GM18507 (cell line): ENCODE measurements at regions not wholly inside any gene's neighbourhood (a gene's known extent, or its start where the extent isn't known, plus 50 kb on each side); places are given as distances from the start of the nearest gene placed in this dataset.

ENCODE experiments used
- DNase-seq: peaks from one replicate; pipeline ENCODE4 v3.0.0; 2011; ENCODE audit warnings: low read depth; ENCODE audit not compliant: insufficient read length; ENCODE audit errors: extremely low spot score
- FAIRE-seq: peaks from 2 replicates; lab custom pipeline; 2011; peaks lifted over from hg19 to GRCh38; lab: Jason Lieb, UNC

DNA sequence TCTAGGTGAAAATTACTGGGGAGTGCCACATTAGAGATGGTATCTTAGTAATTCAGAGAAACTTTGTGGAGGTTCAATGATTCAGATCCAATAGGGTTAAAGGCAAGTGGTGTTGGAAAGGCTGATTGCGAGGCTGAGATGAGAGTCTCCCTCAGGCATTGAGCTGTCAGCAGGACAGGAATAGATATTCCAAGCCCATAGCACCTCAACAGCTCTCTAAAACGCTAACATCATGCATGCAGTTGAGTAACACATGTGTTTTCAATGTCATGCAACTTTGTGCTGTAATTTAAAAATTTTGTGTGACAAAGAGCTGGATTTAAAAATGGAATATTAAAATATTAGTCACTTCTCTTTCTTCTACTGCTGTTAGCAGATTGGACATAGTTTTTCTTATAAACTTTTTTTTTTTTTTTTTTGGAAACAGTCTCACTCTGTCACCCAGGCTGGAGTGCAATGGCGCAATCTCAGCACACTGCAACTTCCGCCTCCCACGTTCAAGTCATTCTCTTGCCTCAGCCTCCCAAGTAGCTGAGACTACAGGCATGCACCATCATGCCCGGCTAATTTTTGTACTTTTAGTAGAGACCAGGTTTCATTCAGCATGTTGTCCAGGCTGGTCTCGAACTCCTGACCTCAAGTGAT lies 173.5 kb upstream of the C1QTNF7 start:
- DNase-seq (no peak), FAIRE-seq (no peak)

DNA sequence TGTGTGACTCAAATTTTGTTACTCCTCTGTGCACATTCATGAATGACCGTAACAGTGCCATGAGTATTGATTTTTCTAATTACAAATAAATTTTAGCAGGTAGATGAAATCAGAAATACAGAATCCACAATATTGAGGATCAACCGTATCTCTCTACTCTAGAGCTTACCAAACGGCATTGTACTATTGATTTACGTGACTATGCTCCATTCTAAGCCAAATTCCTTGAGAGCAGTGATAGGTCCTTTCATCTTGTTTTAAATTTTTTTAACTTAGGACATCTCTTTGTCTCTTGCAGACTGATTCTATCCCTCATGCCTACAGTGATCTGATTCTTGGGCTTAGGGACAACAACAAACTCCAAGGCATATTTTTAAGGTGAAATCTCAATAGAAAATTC lies 172.3 kb upstream of the C1QTNF7 start:
- no peak for FAIRE-seq
- no peak for DNase-seq

GRCh38 chr4:15260758-15261157 lies 167.1 kb upstream of the C1QTNF7 start:
- no peak for FAIRE-seq
- DNase-seq = no peak

GRCh38 chr4:15262396-15262795 lies 165.4 kb upstream of the C1QTNF7 start:
- FAIRE-seq = no peak
- no peak for DNase-seq

DNA sequence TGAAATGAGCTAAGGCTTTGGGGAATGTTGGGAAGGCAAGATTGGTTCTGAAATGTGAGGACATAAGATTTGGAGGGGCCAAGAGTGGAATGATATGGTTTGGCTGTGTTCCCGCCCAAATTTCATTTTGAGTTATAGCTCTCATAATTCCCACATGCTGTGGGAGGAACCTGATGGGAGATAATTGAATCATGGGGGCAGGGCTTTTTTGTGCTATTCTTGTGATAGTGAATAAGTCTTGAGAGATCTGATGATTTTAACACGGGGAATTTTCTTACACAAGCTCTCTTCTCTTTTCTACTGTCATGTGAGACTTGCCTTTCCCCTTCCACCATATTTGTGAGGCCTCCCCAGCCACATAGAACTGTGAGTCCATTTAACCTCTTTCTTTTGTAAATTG lies 157.6 kb upstream of the C1QTNF7 start:
- no peak for DNase-seq

DNA sequence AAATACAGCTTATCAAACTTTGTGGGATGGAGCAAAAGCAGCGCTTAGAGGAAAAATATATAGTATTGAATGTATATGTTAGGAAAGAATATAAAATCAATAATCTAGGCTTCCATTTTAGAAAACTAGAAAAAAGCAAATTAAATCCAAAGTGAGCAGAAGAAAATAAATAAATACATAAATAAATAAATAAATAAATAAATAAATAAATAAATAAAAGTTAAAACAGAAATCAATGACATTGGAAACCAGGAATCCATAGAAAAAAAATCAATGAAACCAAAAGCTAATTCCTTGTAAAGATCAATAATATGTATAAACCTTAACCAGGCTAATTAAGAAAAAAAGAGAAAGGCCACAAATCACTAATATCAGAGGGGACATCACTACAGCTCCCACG lies 141.8 kb upstream of the C1QTNF7 start:
- DNase-seq (no peak), FAIRE-seq (no peak)

More for the DNA sequence above, 157.6 kb upstream of the C1QTNF7 start:
- FAIRE-seq = no peak

GRCh38 chr4:15291122-15291521 lies 136.7 kb upstream of the C1QTNF7 start:
- no peak for FAIRE-seq
- no peak for DNase-seq

- FAIRE-seq = no peak
- DNase-seq = no peak
Observed at GRCh38 chr4:15293711-15294110, 134.1 kb upstream of the C1QTNF7 start.

GRCh38 chr4:15294202-15294601 lies 133.6 kb upstream of the C1QTNF7 start:
- FAIRE-seq (no peak), DNase-seq (no peak)

DNA sequence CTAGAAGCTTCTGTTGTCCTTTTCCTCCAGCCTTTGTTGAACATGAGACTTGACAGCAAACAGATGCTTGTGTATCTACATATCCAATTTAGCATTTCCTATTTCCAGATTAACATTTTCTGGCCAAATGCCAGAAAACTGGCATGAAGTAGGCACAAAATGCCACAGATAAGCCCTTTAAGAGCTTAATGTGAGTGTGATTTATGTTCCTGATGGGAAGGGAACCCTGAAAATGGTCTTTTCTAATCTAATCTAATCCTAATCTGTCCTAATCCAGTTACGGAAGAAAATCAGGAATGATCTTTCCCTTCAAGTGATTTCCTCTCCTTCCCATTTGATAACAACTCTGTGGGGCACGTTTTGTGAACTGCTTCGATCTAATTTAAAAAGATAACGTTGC lies 133.0 kb upstream of the C1QTNF7 start:
- no peak for DNase-seq
- no peak for FAIRE-seq

- DNase-seq (no peak), FAIRE-seq (no peak)
Observed at GRCh38 chr4:15295421-15296162, 132.2 kb upstream of the C1QTNF7 start.

DNA sequence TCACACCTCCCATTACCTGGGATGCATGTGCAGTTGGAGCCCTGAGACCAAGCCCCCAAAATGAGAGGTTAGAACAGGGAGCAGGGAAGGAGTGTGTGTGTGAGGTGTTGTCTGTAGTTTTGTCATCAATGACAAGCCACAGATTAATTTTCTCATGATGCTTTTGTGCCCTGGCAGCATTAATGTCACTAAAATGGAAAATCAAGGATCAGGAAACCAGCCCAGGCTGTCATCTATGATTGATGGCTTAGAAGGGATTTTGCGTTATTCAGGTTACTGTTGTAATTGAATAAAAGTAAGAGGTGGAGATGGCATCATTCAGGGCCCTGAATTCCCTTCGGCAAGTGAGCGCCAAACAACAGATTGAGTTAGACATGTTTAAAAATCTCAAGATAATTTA lies 130.5 kb upstream of the C1QTNF7 start:
- FAIRE-seq (no peak), DNase-seq (no peak)

DNA sequence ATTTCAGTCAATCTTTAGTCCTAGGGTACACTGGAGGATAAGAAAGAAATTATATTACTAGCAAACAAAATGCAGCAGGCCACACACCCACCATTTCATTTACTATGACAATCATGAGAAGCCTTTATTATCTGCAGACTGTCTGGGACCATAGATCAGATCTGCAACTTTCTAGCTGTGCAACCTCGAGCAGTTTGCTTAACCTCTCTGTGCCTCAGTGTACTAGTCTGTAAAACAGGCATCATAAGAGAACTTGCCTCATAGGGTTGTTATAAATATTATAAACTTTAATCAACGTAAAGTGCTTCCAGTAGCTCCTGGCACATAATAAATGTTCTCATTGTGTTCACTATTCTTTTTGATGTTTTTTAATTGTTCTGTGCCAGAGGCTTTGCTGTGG lies 128.2 kb upstream of the C1QTNF7 start:
- no peak for FAIRE-seq
- no peak for DNase-seq

DNA sequence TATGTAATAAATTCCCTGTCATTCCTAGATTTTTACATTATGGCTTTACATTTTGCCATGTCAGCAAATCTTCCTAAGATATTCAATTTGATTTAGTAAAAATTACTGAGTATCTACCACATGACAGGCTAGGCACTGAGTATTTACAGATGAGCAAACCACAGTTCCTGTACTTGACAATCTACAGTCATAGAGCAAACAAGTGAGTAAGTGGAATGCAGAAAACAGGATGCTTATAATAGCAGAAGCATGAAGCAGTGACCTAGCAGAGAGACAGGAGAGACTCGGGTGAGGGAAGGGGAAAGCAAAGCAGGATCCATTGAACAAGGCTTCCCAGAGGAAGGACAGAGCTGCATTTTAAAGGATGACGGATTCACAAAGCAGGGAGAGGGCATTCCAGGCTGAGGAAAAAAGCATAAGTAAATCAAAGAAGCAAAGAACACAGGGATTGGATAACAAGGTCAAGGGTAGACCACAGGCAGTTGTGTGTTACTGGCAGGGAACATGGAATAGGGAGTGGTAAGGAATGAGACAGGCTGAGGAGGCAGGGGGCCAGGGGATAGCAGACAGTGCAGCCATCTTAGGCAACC lies 124.7 kb upstream of the C1QTNF7 start:
- no peak for DNase-seq
- FAIRE-seq = no peak

GRCh38 chr4:15314974-15315373 lies 112.9 kb upstream of the C1QTNF7 start:
- FAIRE-seq (no peak), DNase-seq (no peak)

GRCh38 chr4:15317246-15317645 lies 110.6 kb upstream of the C1QTNF7 start:
- no peak for FAIRE-seq
- no peak for DNase-seq

- no peak for FAIRE-seq
- no peak for DNase-seq
Observed at GRCh38 chr4:15318621-15319348, 109.0 kb upstream of the C1QTNF7 start.

DNA sequence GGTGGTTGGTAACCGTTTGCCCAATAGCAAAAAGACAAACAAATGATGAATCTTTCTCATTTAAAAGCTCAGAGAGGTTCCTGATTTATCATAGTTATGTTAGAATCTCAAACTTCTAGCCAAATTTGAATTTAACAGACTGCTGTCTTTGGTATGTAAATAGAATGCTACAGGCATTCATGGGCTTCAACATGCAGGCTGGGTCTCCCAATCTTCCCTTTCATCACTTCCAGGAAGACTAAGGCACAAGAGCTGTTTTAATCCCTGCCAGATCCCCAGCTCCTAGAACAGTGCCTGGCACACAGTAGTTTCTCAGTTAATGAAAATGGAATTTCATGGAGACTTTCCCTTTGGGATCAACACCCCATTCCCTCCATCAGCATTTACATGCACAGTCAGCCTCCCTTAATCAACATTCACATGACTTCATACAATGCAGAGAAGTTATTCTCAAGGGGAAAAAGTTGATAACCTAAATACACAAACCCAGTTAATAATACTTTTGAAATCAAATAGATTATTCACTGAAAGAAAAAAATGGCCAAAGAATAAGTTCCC lies 107.6 kb upstream of the C1QTNF7 start:
- DNase-seq (no peak), FAIRE-seq (no peak)

GRCh38 chr4:15322006-15322405 lies 105.8 kb upstream of the C1QTNF7 start:
- DNase-seq (no peak), FAIRE-seq (no peak)

GRCh38 chr4:15325987-15326386 lies 101.8 kb upstream of the C1QTNF7 start:
- DNase-seq = no peak
- FAIRE-seq = no peak
